ENCODE measurements at regions not wholly inside any gene's neighbourhood (a gene's known extent, or its start where the extent isn't known, plus 50 kb on each side); places are given as distances from the start of the nearest gene placed in this dataset.

DNA sequence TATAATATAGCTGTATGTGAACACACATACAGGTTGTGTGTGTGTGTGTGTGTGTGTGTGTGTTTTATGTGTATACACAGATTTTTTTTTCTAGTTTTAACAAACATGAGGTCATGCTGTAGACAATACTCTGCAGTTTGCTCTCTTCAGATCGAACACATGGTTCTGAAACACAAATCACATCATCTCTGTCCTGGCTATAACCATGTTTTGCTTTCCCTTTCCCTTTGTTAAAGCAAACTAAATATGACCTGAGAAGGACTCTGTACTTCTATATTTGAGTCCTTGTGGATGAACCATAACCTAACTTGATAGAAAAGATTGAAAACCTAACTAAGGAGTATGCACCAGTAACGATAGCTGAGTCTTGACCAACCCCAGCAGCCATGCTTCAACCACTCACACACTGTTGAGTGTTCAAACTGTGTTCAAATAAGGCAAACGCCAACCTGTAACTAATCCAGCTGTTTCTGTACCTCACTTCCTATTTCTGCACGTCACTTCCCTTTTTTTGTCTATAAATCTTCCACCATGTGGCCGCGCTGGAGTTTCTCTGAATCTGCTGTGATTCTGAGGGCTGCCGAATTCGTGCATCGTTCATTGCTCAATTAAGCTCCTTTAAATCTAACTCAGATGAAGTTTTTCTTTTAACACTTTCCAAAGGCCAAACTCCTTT, 303.8 kb downstream of the HS3ST3B1 start (continued):
- TF ChIP-seq PATZ1 (CRISPR knock-in tag; IDR thresholded peaks at IDR 0.05): no peak
- TF ChIP-seq STAT6 (CRISPR knock-in tag; IDR thresholded peaks at IDR 0.05; ENCODE audit: borderline replicate concordance): no peak
- TF ChIP-seq SMARCE1 (IDR thresholded peaks at IDR 0.05; ENCODE audit: borderline replicate concordance): no peak
- no peak for TF ChIP-seq KLF12 (CRISPR knock-in tag; IDR thresholded peaks at IDR 0.05; ENCODE audit: borderline replicate concordance)
- TF ChIP-seq HMGA1 (CRISPR knock-in tag; conservative IDR thresholded peaks at IDR 0.05): no peak
- no peak for TF ChIP-seq ZNF430 (CRISPR knock-in tag; IDR thresholded peaks at IDR 0.05)

DNA sequence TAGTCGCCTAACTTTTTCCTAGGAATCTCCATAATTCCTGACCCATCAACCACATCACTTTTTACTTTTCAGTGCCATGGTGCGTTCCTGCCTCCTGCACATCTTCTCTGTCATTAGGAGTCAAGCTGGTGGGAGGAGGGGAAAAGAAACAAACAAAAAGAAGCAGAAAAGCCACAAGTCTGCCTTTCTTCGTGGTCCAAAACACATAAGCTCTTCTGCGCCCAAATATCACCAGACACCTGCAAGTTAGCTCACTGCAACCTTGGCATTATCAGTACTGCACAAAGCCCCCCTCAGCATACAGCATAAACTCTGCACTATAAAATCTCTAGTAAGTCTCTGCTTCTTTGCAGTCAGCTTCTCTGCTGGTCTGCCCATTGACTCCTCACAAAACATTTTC, 295.3 kb downstream of the HS3ST3B1 start:
- H2AFZ ChIP-seq (ENCODE audit: low read length): no peak overlapping the region
- ATAC-seq (no peak), FAIRE-seq (no peak), DNase-seq (ENCODE audit: low spot score) (no peak)
- ChIA-PET POLR2A (no interaction called here), CTCF (ENCODE audit: low intra/inter-chr PET ratio, low total read pairs) (no interaction called here)
- no peaks in the 10 kb centered on the region; a peak in 1 of 5 replicates for H3K36me3 ChIP-seq (replicated peaks in 1 of 2; ENCODE audit: control insufficient read depth in 1 of 2, insufficient read depth in 2 of 2, low read length in 2 of 2)
- intact Hi-C loops (cut with micrococcal nuclease; ENCODE audit: unreplicated experiment) (no loop called here), in situ Hi-C loops (cut with HindIII; ENCODE audit: extremely low pct_ligation_motif_present, low pct_unique_long_range_greater_than_20kb) (no loop called here)
- 95% methylated on average over 4 of the region's 4 CpGs for WGBS (ENCODE audit: low lambda C conversion rate)
- no peak overlapping the region for H3K27ac ChIP-seq (ENCODE audit: extremely low read length, insufficient read depth, low read length)
- no peaks in the 10 kb centered on the region for H3K4me1 ChIP-seq (ENCODE audit: insufficient read depth, low read length)
- H3K4me3 ChIP-seq (replicated peaks in 1 of 3; ENCODE audit: insufficient read depth in 1 of 3, low read depth in 2 of 3, low read length in 3 of 3): no peak overlapping the region
- H3K79me2 ChIP-seq (ENCODE audit: insufficient read depth, low read length): no peaks in the 10 kb centered on the region
- H3K27me3 ChIP-seq (ENCODE audit: control insufficient read depth in 1 of 2, insufficient read depth in 2 of 2, low read length in 2 of 2): no peaks in the 10 kb centered on the region
- no TSS peak for BruUV-seq (replicated peaks)
- TF ChIP-seq ZNF614 (CRISPR knock-in tag; IDR thresholded peaks at IDR 0.05; ENCODE audit: borderline replicate concordance) (no peak), ZNF770 (CRISPR knock-in tag; IDR thresholded peaks at IDR 0.05) (no peak)
- TF ChIP-seq, protein P1, sequence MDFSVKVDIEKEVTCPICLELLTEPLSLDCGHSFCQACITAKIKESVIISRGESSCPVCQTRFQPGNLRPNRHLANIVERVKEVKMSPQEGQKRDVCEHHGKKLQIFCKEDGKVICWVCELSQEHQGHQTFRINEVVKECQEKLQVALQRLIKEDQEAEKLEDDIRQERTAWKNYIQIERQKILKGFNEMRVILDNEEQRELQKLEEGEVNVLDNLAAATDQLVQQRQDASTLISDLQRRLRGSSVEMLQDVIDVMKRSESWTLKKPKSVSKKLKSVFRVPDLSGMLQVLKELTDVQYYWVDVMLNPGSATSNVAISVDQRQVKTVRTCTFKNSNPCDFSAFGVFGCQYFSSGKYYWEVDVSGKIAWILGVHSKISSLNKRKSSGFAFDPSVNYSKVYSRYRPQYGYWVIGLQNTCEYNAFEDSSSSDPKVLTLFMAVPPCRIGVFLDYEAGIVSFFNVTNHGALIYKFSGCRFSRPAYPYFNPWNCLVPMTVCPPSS (IDR thresholded peaks at IDR 0.05): no peak
- H4K20me1 ChIP-seq (ENCODE audit: insufficient read depth, low read length): no peaks in the 10 kb centered on the region; the same call in 1 of the 2 replicates
- H3K9ac ChIP-seq (ENCODE audit: insufficient read depth, low read depth, low read length): no peak overlapping the region
- H3K9me3 ChIP-seq (ENCODE audit: low read length): no peaks in the 10 kb centered on the region
- no peak overlapping the region for H3K4me2 ChIP-seq (ENCODE audit: low read depth, low read length)

Data from HepG2 (cell line).